H7 (cell line): ENCODE measurements at regions not wholly inside any gene's neighbourhood (a gene's known extent, or its start where the extent isn't known, plus 50 kb on each side); places are given as distances from the start of the nearest gene placed in this dataset.
"Not testable (repeated sequence)": the region's sequence is repeated elsewhere in the genome, so short reads cannot be mapped to it uniquely, and the experiment has no call there.

ENCODE experiments used
- DNase-seq: peaks from one replicate; pipeline ENCODE4 v3.0.0; 2012
- H3K27me3 ChIP-seq: 2 replicates; pipeline ENCODE4 v1.6.0; 2011; ENCODE audit warnings: mild to moderate bottlenecking, low read length; ENCODE audit not compliant: control insufficient read depth, insufficient read depth
- H3K36me3 ChIP-seq: replicated peaks from 2 replicates; pipeline ENCODE4 v1.5.1; 2011; ENCODE audit warnings: low read length; ENCODE audit not compliant: control insufficient read depth, insufficient read depth
- H3K4me3 ChIP-seq: 2 replicates; pipeline ENCODE4 v1.5.1; 2011; ENCODE audit warnings: low read depth, mild to moderate bottlenecking, control low read depth, low read length, moderate library complexity; ENCODE audit not compliant: insufficient read depth

- not testable (repeated sequence) for H3K4me3 ChIP-seq, DNase-seq, H3K27me3 ChIP-seq, H3K36me3 ChIP-seq
These were observed 307.8 kb upstream of the NBPF12 start for GRCh38 chr1:146630302-146630701.

GRCh38 chr1:146618582-146618981 is 319.5 kb upstream of the NBPF12 start:
- H3K4me3 ChIP-seq, H3K36me3 ChIP-seq, DNase-seq, H3K27me3 ChIP-seq: not testable (repeated sequence)

GRCh38 chr1:146604681-146605080 is 333.4 kb upstream of the NBPF12 start:
- not testable (repeated sequence) for DNase-seq, H3K36me3 ChIP-seq, H3K27me3 ChIP-seq, H3K4me3 ChIP-seq

DNA sequence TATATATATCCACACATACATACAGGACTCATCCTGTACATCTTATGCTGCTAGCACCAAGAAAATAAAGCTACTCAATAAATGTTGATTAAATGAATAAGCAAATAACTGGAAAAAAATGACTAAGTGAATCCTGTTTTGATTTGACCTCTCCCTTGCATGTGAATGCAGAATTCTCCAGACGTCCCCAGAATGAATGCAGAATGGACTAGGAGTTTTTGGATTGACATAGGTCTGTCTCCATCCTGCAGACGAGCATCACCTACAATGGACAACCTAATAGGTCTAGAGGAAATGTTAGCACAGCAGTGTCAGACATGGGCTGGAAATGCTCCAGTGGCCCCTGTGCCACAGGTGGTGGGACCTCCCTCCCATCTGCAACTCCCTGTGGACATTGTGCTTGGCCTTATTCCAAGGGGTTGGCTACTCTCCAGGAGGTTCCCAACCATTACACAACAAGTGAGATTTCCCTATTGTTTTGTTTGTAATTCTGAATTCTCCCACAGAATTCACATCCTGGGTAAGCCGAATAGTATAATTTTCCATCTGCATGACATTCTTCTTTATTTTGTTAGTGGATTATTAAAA is 337.3 kb upstream of the NBPF12 start:
- not testable (repeated sequence) for DNase-seq, H3K36me3 ChIP-seq

GRCh38 chr1:146599906-146600305 is 338.2 kb upstream of the NBPF12 start:
- H3K4me3 ChIP-seq, H3K36me3 ChIP-seq, DNase-seq, H3K27me3 ChIP-seq: not testable (repeated sequence)

More for the DNA sequence above, 337.3 kb upstream of the NBPF12 start:
- H3K27me3 ChIP-seq, H3K4me3 ChIP-seq: not testable (repeated sequence)

GRCh38 chr1:146581229-146581628 is 352.4 kb upstream of the NOTCH2NLA start:
- not testable (repeated sequence) for DNase-seq, H3K27me3 ChIP-seq, H3K4me3 ChIP-seq, H3K36me3 ChIP-seq

GRCh38 chr1:146567541-146567940 is 338.7 kb upstream of the NOTCH2NLA start:
- not testable (repeated sequence) for H3K4me3 ChIP-seq, DNase-seq, H3K36me3 ChIP-seq, H3K27me3 ChIP-seq

DNA sequence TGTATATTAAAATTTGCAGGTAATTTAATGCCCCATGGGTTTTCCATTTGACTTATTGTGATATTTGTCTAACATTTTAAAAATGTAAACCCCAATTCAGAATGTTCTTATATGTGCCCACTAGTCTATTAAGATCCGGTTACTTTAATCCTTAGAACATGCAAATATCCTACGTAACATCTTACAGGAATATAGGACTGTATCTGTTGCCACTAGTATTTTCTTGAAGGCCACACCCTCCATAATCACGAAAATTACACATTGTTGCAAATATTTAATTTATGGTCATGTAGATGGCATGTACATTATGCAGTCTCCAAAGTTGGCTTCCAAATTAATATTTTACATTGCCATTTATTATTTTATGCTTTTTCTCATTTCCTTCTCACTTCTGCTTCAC is 329.2 kb upstream of the NOTCH2NLA start:
- not testable (repeated sequence) for H3K27me3 ChIP-seq, H3K4me3 ChIP-seq, H3K36me3 ChIP-seq, DNase-seq

- not testable (repeated sequence) for DNase-seq, H3K36me3 ChIP-seq, H3K27me3 ChIP-seq, H3K4me3 ChIP-seq
These were observed 327.6 kb upstream of the NOTCH2NLA start for GRCh38 chr1:146556405-146556804.

DNA sequence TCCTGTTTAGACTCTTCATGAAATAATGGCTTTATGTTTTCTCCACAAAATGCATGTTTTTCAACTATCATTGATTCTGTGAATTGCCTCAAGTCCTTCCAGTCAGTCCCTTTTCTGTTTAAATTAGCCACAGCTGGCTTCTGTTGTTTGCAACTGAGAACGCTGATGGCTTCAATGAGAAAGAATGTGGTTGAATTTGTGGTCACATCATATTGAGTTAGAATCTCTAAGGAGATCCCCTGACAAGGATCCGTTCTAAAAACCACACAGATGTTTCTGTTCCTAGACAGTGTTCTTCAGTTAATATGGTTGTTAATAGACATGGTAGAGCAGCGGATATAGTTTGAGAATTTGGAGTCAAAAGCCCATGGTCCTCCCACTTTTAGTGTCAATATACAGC is 323.6 kb upstream of the NOTCH2NLA start:
- not testable (repeated sequence) for H3K27me3 ChIP-seq, H3K4me3 ChIP-seq, H3K36me3 ChIP-seq, DNase-seq

GRCh38 chr1:146548684-146549083 is 319.9 kb upstream of the NOTCH2NLA start:
- not testable (repeated sequence) for H3K4me3 ChIP-seq, H3K36me3 ChIP-seq, H3K27me3 ChIP-seq, DNase-seq

- DNase-seq, H3K36me3 ChIP-seq, H3K4me3 ChIP-seq, H3K27me3 ChIP-seq: not testable (repeated sequence)
These were observed 317.4 kb upstream of the NOTCH2NLA start for GRCh38 chr1:146546189-146546588.

DNA sequence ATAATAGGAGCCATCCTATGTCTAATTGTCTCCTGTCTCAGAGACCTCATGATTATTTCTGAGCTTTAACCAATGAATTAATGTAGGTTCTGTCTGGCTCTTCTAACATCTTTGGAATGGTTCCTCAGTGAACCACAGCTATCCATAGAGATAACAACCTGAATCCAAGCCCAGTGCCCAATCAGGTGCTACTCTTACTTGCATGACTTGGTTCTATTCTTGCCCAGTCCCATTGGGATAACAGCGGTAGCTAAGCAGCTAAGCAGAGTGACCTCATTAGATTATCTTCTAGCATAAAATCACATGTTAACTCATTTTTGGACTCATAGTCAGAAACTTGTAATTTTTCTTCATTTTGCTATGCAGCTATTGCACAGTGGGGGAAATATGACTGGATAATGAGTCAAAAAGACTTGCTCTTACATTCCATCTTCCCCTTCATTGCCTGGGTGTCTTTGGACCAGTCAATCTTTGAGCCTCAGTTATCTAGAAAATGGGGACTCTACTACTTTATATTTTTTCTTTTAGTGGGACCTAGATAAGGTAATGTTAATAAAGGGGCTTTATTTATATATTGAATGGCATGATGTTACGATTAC is 309.1 kb upstream of the NOTCH2NLA start:
- H3K4me3 ChIP-seq, H3K36me3 ChIP-seq, DNase-seq, H3K27me3 ChIP-seq: not testable (repeated sequence)

DNA sequence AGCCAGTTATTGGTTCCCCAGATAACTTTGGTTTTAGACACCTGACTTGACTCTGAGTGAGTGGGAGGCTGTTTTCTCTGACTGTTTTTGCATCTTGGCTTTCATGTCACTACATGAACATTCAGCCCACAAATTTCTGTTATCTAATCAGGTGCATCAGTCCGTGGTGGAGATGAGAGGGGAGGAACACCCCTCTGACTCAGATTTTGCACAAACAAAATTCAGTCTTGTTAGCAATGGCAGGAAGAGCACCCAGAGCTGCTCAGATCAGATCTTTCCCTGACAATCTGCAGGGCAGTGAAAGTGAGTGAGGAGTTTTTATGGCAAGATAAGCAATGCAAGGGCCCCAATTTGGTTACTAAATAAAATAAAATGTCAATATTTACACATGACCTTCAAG is 307.2 kb upstream of the NOTCH2NLA start:
- DNase-seq, H3K36me3 ChIP-seq, H3K27me3 ChIP-seq, H3K4me3 ChIP-seq: not testable (repeated sequence)

DNA sequence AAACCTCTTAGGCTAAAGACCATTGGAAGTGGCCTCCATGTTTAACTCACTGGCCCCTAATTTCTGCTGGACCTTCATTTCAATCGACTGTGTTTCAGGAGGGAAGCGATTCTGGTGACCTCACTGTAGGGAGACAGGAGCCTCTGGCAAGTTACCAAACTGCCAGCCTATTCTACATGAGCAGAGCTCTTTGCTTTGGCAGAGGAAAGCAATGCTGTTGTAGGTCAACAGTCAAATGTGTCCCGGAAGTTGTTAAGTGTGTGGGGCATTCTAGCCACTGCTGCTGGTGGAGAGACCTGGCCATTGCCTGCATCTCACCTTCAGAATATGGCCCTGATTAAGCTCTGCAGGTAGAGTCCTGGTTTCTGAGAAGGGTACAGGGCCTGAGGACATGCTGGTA is 306.8 kb upstream of the NOTCH2NLA start:
- not testable (repeated sequence) for H3K27me3 ChIP-seq, H3K4me3 ChIP-seq, DNase-seq, H3K36me3 ChIP-seq

DNA sequence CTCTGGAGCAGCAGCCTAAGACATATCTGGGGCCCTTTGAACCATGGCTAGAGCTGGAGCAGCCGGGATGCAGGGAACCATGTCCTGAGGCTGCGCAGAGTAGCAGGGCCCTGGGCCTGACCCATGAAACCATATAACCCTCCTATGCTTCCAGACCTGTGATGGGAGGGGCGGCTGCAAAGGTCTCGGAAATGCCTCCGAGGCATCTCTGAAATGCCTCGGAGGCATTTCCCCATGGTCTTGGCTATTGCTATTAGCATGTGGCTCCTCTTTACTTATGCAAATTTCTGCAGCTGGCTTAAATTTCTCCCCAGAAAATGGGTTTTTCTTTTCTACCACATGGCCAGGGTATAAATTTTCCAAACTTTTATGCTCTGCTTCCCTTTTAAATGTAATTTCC is 302.1 kb upstream of the NOTCH2NLA start:
- not testable (repeated sequence) for H3K4me3 ChIP-seq, H3K36me3 ChIP-seq, H3K27me3 ChIP-seq, DNase-seq
